Endodermal cell (in vitro differentiated cells): ENCODE measurements at regions not wholly inside any gene's neighbourhood (a gene's known extent, or its start where the extent isn't known, plus 50 kb on each side); places are given as distances from the start of the nearest gene placed in this dataset.

ENCODE experiments used
- DNase-seq: peaks from one replicate; pipeline ENCODE4 v3.0.0-alpha.2; 2017
- H3K27ac ChIP-seq: 2 replicates; pipeline ENCODE4 v1.5.1; 2013; ENCODE audit warnings: mild to moderate bottlenecking, low read depth, low read length, moderate library complexity
- H3K27me3 ChIP-seq: 2 replicates; pipeline ENCODE4 v1.6.1; 2013; ENCODE audit warnings: mild to moderate bottlenecking, low read length, moderate library complexity; ENCODE audit not compliant: insufficient read depth, control insufficient read depth, poor library complexity, severe bottlenecking
- H3K36me3 ChIP-seq: 2 replicates; pipeline ENCODE4 v1.7.0; 2013; ENCODE audit warnings: mild to moderate bottlenecking, low read length, moderate library complexity; ENCODE audit not compliant: control insufficient read depth, insufficient read depth
- H3K4me1 ChIP-seq: one replicate; pipeline ENCODE4 v1.7.0; 2013; ENCODE audit warnings: low read length; ENCODE audit not compliant: control insufficient read depth, insufficient read depth
- H3K4me3 ChIP-seq: 2 replicates; pipeline ENCODE4 v1.5.1; 2013; ENCODE audit warnings: mild to moderate bottlenecking, low read length, moderate library complexity
- H3K9ac ChIP-seq: 2 replicates; pipeline ENCODE4 v1.6.1; 2013; ENCODE audit warnings: mild to moderate bottlenecking, low read length, moderate library complexity; ENCODE audit not compliant: poor library complexity, severe bottlenecking; ENCODE audit errors: extremely low read depth
- H3K9me3 ChIP-seq: 2 replicates; pipeline ENCODE4 v1.6.1; 2013; ENCODE audit warnings: mild to moderate bottlenecking, low read length, moderate library complexity; ENCODE audit not compliant: control insufficient read depth
- H3K27ac Mint-ChIP-seq: 2 replicates; pipeline ENCODE4 v1.8.0; 2020; ENCODE audit warnings: mixed read lengths
- H3K27me3 Mint-ChIP-seq: 2 replicates; pipeline ENCODE4 v1.8.0; 2021; ENCODE audit warnings: mild to moderate bottlenecking, mixed read lengths; ENCODE audit not compliant: insufficient read depth
- H3K36me3 Mint-ChIP-seq: 2 replicates; pipeline ENCODE4 v1.8.0; 2020; ENCODE audit warnings: low read depth, mixed read lengths
- H3K4me1 Mint-ChIP-seq: 2 replicates; pipeline ENCODE4 v1.8.0; 2020; ENCODE audit warnings: mixed read lengths
- H3K4me3 Mint-ChIP-seq: 2 replicates; pipeline ENCODE4 v1.8.0; 2020; ENCODE audit warnings: mild to moderate bottlenecking, moderate library complexity, mixed read lengths
- H3K9me3 Mint-ChIP-seq: 2 replicates; pipeline ENCODE4 v1.8.0; 2020; ENCODE audit warnings: mild to moderate bottlenecking, mixed read lengths
- WGBS, 2 experiments: methylation state at CpG; one replicate each; pipeline versions ENCODE4 v1.1.5 to v1.1.7; 2013; ENCODE audit warnings: missing lambda C conversion rate in 2 of 2, mixed read lengths in 1 of 2; ENCODE audit not compliant: insufficient coverage in 1 of 2, insufficient read length in 1 of 2; 5-methylcytosine and 5-hydroxymethylcytosine counted together
- TF ChIP-seq, protein P1 (sequence below): fragments of 200-600 bp; sonication (generic); conservative IDR thresholded peaks from 2 replicates; pipeline ENCODE4 v1.5.0; 2021; ENCODE audit warnings: antibody characterized with exemption, mild to moderate bottlenecking

GRCh38 chr17:52442350-52442749 lies 283.8 kb upstream of the CA10 start:
- Mint-ChIP-seq H3K9me3 (no peaks in the 10 kb centered on the region), H3K4me3 (no peak overlapping the region), H3K36me3 (no peaks in the 10 kb centered on the region), H3K27ac (no peak overlapping the region), H3K4me1 (peaks cover 6% of the 10 kb centered on the region), H3K27me3 (no peaks in the 10 kb centered on the region)
- Histone ChIP-seq H3K27me3 (no peaks in the 10 kb centered on the region), H3K27ac (no peak overlapping the region), H3K4me3 (no peak overlapping the region), H3K4me1 (no peaks in the 10 kb centered on the region), H3K9me3 (peaks cover 28% of the 10 kb centered on the region), H3K9ac (no peak overlapping the region), H3K36me3 (no peaks in the 10 kb centered on the region)
- 88 to 91% methylated on average over 1 to 2 of the region's 2 CpGs for WGBS, 2 experiments
- no peak for DNase-seq
- TF ChIP-seq, protein P1, sequence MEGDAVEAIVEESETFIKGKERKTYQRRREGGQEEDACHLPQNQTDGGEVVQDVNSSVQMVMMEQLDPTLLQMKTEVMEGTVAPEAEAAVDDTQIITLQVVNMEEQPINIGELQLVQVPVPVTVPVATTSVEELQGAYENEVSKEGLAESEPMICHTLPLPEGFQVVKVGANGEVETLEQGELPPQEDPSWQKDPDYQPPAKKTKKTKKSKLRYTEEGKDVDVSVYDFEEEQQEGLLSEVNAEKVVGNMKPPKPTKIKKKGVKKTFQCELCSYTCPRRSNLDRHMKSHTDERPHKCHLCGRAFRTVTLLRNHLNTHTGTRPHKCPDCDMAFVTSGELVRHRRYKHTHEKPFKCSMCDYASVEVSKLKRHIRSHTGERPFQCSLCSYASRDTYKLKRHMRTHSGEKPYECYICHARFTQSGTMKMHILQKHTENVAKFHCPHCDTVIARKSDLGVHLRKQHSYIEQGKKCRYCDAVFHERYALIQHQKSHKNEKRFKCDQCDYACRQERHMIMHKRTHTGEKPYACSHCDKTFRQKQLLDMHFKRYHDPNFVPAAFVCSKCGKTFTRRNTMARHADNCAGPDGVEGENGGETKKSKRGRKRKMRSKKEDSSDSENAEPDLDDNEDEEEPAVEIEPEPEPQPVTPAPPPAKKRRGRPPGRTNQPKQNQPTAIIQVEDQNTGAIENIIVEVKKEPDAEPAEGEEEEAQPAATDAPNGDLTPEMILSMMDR: no peak

DNA sequence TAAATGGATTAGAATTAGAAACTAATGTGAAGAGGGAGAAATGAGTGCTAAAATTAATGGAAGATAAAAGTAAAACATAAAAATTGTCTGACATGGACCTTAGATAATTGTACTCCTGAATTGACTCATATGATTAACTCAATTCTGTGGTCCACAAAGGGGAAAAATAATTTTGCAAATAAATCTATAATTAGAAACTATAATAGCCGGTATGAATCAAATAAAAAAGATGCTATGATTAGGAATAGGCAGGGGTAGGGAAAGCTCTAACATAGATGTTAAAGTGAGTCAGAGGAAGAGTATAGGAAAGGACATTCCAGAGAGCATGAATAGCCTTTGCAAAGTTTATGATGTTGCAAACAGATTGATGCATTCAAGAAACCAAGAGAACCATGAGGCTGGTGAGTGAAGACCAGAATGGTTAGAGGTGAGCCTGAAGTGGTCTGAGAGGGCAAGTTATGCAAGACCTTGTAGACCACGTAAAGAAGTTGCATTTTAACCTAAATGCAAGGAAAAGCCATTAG lies 262.1 kb upstream of the CA10 start:
- no peaks in the 10 kb centered on the region for H3K27me3 ChIP-seq
- Mint-ChIP-seq H3K9me3 (peaks cover 13% of the 10 kb centered on the region), H3K27me3 (no peaks in the 10 kb centered on the region), H3K27ac (no peak overlapping the region), H3K4me3 (no peak overlapping the region), H3K36me3 (no peaks in the 10 kb centered on the region), H3K4me1 (no peaks in the 10 kb centered on the region)
- no peak for DNase-seq
- TF ChIP-seq, protein P1: no peak
- peaks cover 11% of the 10 kb centered on the region for H3K9me3 ChIP-seq
- 55 to 60% methylated on average over 2 of the region's 2 CpGs for WGBS, 2 experiments
- no peak overlapping the region for H3K4me3 ChIP-seq
- H3K9ac ChIP-seq: no peak overlapping the region
- no peaks in the 10 kb centered on the region for H3K4me1 ChIP-seq
- no peak overlapping the region for H3K27ac ChIP-seq
- no peaks in the 10 kb centered on the region for H3K36me3 ChIP-seq

- H3K27ac ChIP-seq: no peak overlapping the region
- H3K9me3 Mint-ChIP-seq: peaks cover 4% of the 10 kb centered on the region
- no peak overlapping the region for H3K27ac Mint-ChIP-seq
These were observed 260.7 kb upstream of the CA10 start for GRCh38 chr17:52419229-52419641.

More at GRCh38 chr17:52419229-52419641, 260.7 kb upstream of the CA10 start:
- WGBS, 2 experiments: 61 to 88% methylated on average over 3 of the region's 3 CpGs
- H3K4me1 Mint-ChIP-seq: no peaks in the 10 kb centered on the region
- no peak overlapping the region for H3K4me3 ChIP-seq
- H3K4me3 Mint-ChIP-seq: no peak overlapping the region
- no peak overlapping the region for H3K9ac ChIP-seq
- H3K36me3 ChIP-seq: no peaks in the 10 kb centered on the region
- no peaks in the 10 kb centered on the region for H3K36me3 Mint-ChIP-seq
- no peaks in the 10 kb centered on the region for H3K27me3 Mint-ChIP-seq
- no peaks in the 10 kb centered on the region for H3K9me3 ChIP-seq
- H3K27me3 ChIP-seq: no peaks in the 10 kb centered on the region
- no peaks in the 10 kb centered on the region for H3K4me1 ChIP-seq
- no peak for DNase-seq
- TF ChIP-seq, protein P1: no peak
